ENCODE measurements at regions not wholly inside any gene's neighbourhood (a gene's known extent, or its start where the extent isn't known, plus 50 kb on each side); places are given as distances from the start of the nearest gene placed in this dataset.
"Not testable (repeated sequence)": the region's sequence is repeated elsewhere in the genome, so short reads cannot be mapped to it uniquely, and the experiment has no call there.

- not testable (repeated sequence) for DNase-seq
Measured at GRCh38 chr3:78266550-78266949, 1226.7 kb downstream of the ROBO2 start.

- no peak for DNase-seq
Measured at GRCh38 chr3:78267235-78267634, 1227.3 kb downstream of the ROBO2 start.

GRCh38 chr3:78268087-78268486, 1228.2 kb downstream of the ROBO2 start:
- no peak for DNase-seq

- no peak for DNase-seq
Measured at GRCh38 chr3:78268716-78269668, 1229.1 kb downstream of the ROBO2 start.

GRCh38 chr3:78273326-78273725, 1233.4 kb downstream of the ROBO2 start:
- DNase-seq: no peak

- no peak for DNase-seq
Measured at GRCh38 chr3:78274475-78275065, 1234.7 kb downstream of the ROBO2 start.

- no peak for DNase-seq
Measured at GRCh38 chr3:78275420-78275852, 1235.5 kb downstream of the ROBO2 start.

- DNase-seq: no peak
Measured at GRCh38 chr3:78277220-78277619, 1237.3 kb downstream of the ROBO2 start.

- DNase-seq: no peak
Measured at GRCh38 chr3:78277801-78278200, 1237.9 kb downstream of the ROBO2 start.

GRCh38 chr3:78279091-78279490, 1239.2 kb downstream of the ROBO2 start:
- no peak for DNase-seq

- no peak for DNase-seq
Measured at GRCh38 chr3:78281381-78281780, 1241.5 kb downstream of the ROBO2 start.

- DNase-seq: no peak
Measured at GRCh38 chr3:78283994-78284393, 1244.1 kb downstream of the ROBO2 start.

GRCh38 chr3:78285032-78285728, 1245.3 kb downstream of the ROBO2 start:
- no peak for DNase-seq

GRCh38 chr3:78287085-78287484, 1247.2 kb downstream of the ROBO2 start:
- no peak for DNase-seq

- no peak for DNase-seq
Measured at GRCh38 chr3:78293284-78293683, 1253.4 kb downstream of the ROBO2 start.

GRCh38 chr3:78304115-78304514, 1264.2 kb downstream of the ROBO2 start:
- DNase-seq: no peak

GRCh38 chr3:78312851-78313250, 1273.0 kb downstream of the ROBO2 start:
- no peak for DNase-seq

- no peak for DNase-seq
Measured at GRCh38 chr3:78313332-78313731, 1273.4 kb downstream of the ROBO2 start.

GRCh38 chr3:78314327-78314726, 1274.4 kb downstream of the ROBO2 start:
- DNase-seq: no peak

- DNase-seq: no peak
Measured at GRCh38 chr3:78317774-78318173, 1277.9 kb downstream of the ROBO2 start.

- DNase-seq: no peak
Measured at GRCh38 chr3:78322780-78323179, 1282.9 kb downstream of the ROBO2 start.

GRCh38 chr3:78337801-78338211, 1297.9 kb downstream of the ROBO2 start:
- no peak for DNase-seq

- DNase-seq: no peak
Measured at GRCh38 chr3:78338405-78338804, 1298.5 kb downstream of the ROBO2 start.

- DNase-seq: no peak
Measured at GRCh38 chr3:78343221-78343620, 1303.3 kb downstream of the ROBO2 start.

Measured in 8988T (cell line).